ENCODE measurements at regions not wholly inside any gene's neighbourhood (a gene's known extent, or its start where the extent isn't known, plus 50 kb on each side); places are given as distances from the start of the nearest gene placed in this dataset.

DNA sequence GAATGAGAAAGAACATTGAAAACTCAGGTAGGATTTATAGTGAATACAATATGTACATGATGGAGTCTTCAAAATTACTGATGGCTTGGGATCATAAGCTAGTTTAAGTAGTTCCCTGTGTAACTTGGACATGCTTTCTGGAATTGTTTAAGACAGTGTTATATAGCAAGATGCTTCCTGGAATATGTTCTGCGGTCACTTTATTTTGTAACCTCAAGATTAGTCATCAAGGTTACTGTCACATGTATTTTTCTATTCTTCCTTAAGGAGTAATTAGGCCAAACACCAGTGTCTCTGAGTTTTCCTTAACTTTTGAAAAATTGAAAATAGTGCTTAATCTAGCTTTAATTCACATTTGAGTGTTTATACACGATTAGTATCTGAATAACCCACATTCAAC is 760.3 kb upstream of the ARRDC4 start:
- no peak for TF ChIP-seq SUZ12 (IDR thresholded peaks at IDR 0.05; ENCODE audit: extremely low read depth, insufficient read depth, insufficient read length)
- TF ChIP-seq YY1 (IDR thresholded peaks at IDR 0.05; ENCODE audit: insufficient read depth, insufficient read length), result no peak
- no peak for TF ChIP-seq ZNF274 (IDR thresholded peaks at IDR 0.05; ENCODE audit: low read depth, low read length)
